ENCODE measurements at regions not wholly inside any gene's neighbourhood (a gene's known extent, or its start where the extent isn't known, plus 50 kb on each side); places are given as distances from the start of the nearest gene placed in this dataset.

DNA sequence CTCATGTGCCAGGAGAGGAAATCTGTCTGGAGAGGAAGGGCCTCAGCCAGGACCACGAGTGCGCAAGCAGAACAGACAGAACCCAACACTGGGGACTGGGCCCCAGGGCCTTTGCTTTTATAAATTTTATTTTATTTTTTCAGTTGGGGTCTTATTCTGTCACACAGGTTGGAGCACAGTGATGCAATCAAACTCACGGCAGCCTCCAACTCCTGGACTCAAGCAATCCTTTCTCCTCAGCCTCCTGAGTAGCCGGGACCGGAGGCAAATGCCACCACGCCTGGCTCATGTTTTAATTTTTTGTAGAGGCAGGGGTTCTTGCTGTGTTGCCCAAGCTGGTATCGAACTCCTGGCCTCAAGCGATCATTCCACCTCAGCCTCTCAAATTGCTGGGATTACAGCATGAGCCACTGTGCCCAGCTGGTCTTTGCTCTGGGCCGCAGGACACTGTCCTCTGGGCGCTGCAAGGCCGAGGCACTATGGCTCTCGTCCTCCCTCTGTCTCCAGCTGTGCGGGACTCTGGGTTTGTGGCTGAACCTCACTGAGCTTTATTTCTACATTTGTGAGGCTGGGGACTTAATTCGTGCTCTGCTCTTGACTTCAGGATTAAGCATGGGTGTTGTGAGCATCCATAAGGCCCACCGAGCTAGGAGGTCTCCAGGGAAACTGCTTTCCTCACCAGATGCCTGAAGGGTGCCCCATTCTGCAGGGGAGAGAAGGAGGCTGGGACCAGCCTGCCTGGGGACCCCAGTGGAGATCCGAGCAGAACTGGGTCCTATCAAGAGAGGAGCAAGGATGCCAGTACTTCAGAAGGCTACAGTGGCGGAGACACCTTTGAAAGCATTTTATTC lies 144.2 kb upstream of the VSTM2B start:
- ATAC-seq (no peak), DNase-seq (no peak)
- H3K27ac ChIP-seq: no peak overlapping the region
- no peaks in the 10 kb centered on the region for H3K36me3 ChIP-seq
- TF ChIP-seq, protein P1, sequence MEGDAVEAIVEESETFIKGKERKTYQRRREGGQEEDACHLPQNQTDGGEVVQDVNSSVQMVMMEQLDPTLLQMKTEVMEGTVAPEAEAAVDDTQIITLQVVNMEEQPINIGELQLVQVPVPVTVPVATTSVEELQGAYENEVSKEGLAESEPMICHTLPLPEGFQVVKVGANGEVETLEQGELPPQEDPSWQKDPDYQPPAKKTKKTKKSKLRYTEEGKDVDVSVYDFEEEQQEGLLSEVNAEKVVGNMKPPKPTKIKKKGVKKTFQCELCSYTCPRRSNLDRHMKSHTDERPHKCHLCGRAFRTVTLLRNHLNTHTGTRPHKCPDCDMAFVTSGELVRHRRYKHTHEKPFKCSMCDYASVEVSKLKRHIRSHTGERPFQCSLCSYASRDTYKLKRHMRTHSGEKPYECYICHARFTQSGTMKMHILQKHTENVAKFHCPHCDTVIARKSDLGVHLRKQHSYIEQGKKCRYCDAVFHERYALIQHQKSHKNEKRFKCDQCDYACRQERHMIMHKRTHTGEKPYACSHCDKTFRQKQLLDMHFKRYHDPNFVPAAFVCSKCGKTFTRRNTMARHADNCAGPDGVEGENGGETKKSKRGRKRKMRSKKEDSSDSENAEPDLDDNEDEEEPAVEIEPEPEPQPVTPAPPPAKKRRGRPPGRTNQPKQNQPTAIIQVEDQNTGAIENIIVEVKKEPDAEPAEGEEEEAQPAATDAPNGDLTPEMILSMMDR (IDR thresholded peaks at IDR 0.05): no peak
- peaks cover 6% of the 10 kb centered on the region for H3K27me3 ChIP-seq
- H3K4me1 ChIP-seq: no peaks in the 10 kb centered on the region
- intact Hi-C loops (cut with DNase I): no loop called here
- no peaks in the 10 kb centered on the region for H3K9me3 ChIP-seq
- H3K4me3 ChIP-seq: no peak overlapping the region

DNA sequence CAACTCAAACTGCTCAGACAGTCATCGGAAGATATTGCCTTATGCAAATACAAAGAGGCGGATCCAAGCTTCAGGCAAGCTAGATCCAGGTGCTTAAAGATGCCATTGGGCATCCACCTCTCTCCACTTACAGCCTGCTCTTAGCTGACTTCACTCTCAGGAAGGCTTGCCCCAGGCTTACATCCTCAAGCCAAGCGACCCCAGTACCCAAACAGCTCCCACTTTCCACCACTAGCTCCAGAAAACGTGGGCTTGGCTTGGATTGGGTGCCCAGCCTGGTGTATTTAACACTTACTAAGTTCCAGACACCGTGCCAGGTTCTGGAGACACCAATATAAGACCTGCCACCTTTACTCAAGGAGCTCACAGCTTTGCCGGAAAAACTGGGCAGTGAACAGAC lies 142.1 kb upstream of the VSTM2B start:
- H3K9me3 ChIP-seq: no peaks in the 10 kb centered on the region
- peaks cover 6% of the 10 kb centered on the region for H3K27me3 ChIP-seq
- intact Hi-C loops (cut with DNase I): no loop called here
- H3K36me3 ChIP-seq: no peaks in the 10 kb centered on the region
- no peaks in the 10 kb centered on the region for H3K4me1 ChIP-seq
- TF ChIP-seq, protein P1 (IDR thresholded peaks at IDR 0.05): no peak
- H3K27ac ChIP-seq: no peak overlapping the region
- no peak overlapping the region for H3K4me3 ChIP-seq
- ATAC-seq: no peak
- no peak for DNase-seq

DNA sequence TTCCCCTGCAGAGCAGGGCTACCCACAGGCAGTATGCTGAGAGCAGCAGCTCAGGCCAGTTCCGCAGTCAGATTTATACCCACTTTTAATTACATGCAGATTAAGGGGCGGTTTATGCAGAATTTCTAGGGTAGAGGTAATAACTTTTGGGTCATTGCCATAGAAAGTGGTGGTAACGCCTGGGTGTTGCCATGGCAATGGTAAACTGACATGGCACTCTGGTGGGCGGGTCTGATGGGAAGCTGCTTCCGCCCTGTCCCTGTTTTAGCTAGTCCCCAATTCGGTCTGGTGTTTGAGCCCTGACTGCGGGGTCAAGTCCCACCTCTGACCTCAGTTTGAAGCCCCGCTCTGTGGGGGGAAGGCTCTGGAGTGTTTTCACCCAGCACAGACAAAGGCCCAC lies 141.1 kb upstream of the VSTM2B start:
- no peak for DNase-seq
- TF ChIP-seq, protein P1 (IDR thresholded peaks at IDR 0.05): no peak
- no peaks in the 10 kb centered on the region for H3K4me1 ChIP-seq
- no peak overlapping the region for H3K4me3 ChIP-seq
- H3K36me3 ChIP-seq: no peaks in the 10 kb centered on the region
- no peak overlapping the region for H3K27ac ChIP-seq
- intact Hi-C loops (cut with DNase I): no loop called here
- H3K9me3 ChIP-seq: no peaks in the 10 kb centered on the region
- H3K27me3 ChIP-seq: peaks cover 3% of the 10 kb centered on the region
- ATAC-seq: no peak

DNA sequence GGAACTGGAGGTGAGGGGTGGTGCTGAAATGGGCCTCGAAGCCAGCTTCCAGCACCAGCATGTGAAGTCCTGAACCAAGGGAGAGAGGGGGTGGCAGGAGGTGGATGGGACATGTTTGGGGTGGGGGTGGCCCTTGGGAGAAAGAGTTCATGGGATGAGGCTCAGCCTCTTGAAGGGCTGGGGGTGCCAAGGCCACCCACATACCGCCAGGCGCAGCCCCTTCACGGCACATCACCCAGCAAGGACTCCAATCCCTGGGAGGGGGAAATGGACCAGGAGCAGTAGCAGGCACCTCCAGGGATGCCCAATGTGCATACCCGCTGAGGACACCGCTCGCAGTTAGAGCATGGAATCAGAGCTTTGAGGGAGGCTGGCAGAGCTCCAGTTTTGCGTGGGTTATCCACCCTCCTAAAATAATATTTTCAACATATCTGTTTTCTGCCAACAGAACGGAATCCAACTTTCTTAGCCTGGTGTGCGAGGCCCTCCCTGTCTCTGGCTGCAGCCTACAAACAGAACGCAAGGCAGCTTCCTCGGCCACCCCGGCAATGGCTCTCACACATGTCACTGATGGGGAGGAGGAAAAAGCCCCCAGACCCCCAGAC lies 140.5 kb upstream of the VSTM2B start:
- intact Hi-C loops (cut with DNase I): no loop called here
- H3K27ac ChIP-seq: no peak overlapping the region
- no peaks in the 10 kb centered on the region for H3K4me1 ChIP-seq
- no peak for ATAC-seq
- TF ChIP-seq, protein P1 (IDR thresholded peaks at IDR 0.05): no peak
- H3K4me3 ChIP-seq: no peak overlapping the region
- H3K27me3 ChIP-seq: no peaks in the 10 kb centered on the region
- DNase-seq: no peak
- no peaks in the 10 kb centered on the region for H3K9me3 ChIP-seq
- H3K36me3 ChIP-seq: no peaks in the 10 kb centered on the region

DNA sequence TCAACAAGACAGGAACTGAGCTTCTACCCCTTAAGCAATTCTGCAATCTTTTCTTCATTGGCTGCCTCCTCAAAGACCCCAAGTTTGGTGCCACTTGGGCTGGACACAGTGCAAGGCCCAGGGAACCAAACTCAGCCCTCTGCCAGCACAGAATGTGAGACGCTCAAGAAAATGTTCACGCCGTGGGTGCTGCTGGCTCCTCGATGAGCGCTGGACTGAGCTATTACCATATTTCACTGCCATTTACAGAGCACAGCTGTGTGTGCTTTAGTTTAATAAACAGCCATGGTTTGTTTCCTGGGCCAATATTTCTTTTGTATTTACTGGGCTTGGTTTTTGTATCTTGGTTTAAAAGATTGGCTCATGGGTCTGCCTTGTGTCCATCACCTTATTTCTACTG lies 138.8 kb upstream of the VSTM2B start:
- Histone ChIP-seq H3K4me3 (no peak overlapping the region), H3K4me1 (no peaks in the 10 kb centered on the region), H3K27me3 (no peaks in the 10 kb centered on the region), H3K9me3 (no peaks in the 10 kb centered on the region), H3K27ac (no peak overlapping the region), H3K36me3 (no peaks in the 10 kb centered on the region)
- intact Hi-C loops (cut with DNase I): no loop called here
- DNase-seq (no peak), ATAC-seq (no peak)
- TF ChIP-seq, protein P1 (IDR thresholded peaks at IDR 0.05): no peak
